ENCODE measurements at regions not wholly inside any gene's neighbourhood (a gene's known extent, or its start where the extent isn't known, plus 50 kb on each side); places are given as distances from the start of the nearest gene placed in this dataset.

GRCh38 chr10:113444766-113445365 lies 108.0 kb upstream of the HABP2 start:
- Histone ChIP-seq H3K4me2 (no peak overlapping the region), H3K27ac (ENCODE audit: low read depth in 2 of 2, low read length in 1 of 2) (no peak overlapping the region), H3F3A (replicated peaks; ENCODE audit: insufficient read depth) (no peaks in the 10 kb centered on the region), H3K4me1 (ENCODE audit: control insufficient read depth in 1 of 2, insufficient read depth in 2 of 2, low read depth in 1 of 2, low read length in 1 of 2) (no peaks in the 10 kb centered on the region), H3K9me3 (no peaks in the 10 kb centered on the region), H3K79me2 (ENCODE audit: insufficient read depth) (no peaks in the 10 kb centered on the region), H3K4me3 (ENCODE audit: low read depth in 2 of 2, low read length in 1 of 2) (no peak overlapping the region), H3K9ac (no peak overlapping the region), H4K20me1 (ENCODE audit: insufficient read depth) (no peaks in the 10 kb centered on the region), H3K27me3 (ENCODE audit: insufficient read depth) (no peaks in the 10 kb centered on the region; the same call in 1 of the 2 replicates), H2AFZ (ENCODE audit: low read depth) (no peak overlapping the region), H3K9me2 (no peaks in the 10 kb centered on the region), H3K36me3 (replicated peaks in 1 of 2; ENCODE audit: control insufficient read depth in 1 of 2, insufficient read depth in 2 of 2, low read length in 1 of 2) (no peaks in the 10 kb centered on the region)
- 35% methylated on average over 3 of the region's 3 CpGs for WGBS (ENCODE audit: low lambda C conversion rate)
- no peak for DNase-seq
- ChIA-PET CTCF (interaction anchor here (0.8 to 3.8 kb wide), 3 partner anchors 9 to 76 kb away, joined by 3 to 26 read pairs (median 6); no protein-coding TSS in a partner anchor), POLR2A (no interaction called here)
- TF ChIP-seq MXI1 (IDR thresholded peaks at IDR 0.05; ENCODE audit: low read depth, low read length), result no peak
- no peak for TF ChIP-seq RCOR1 (IDR thresholded peaks at IDR 0.05; ENCODE audit: low read length)
- no peak for TF ChIP-seq TCF12 (IDR thresholded peaks at IDR 0.05)
- TF ChIP-seq FOXM1 (IDR thresholded peaks at IDR 0.05; ENCODE audit: low read depth), result no peak
- no peak for TF ChIP-seq RXRA (IDR thresholded peaks at IDR 0.05; ENCODE audit: borderline replicate concordance, low read depth)
- no peak for TF ChIP-seq RAD21 (IDR thresholded peaks at IDR 0.05; ENCODE audit: low read length)
- TF ChIP-seq FOSL2 (IDR thresholded peaks at IDR 0.05; ENCODE audit: borderline replicate concordance, low read depth), result no peak
- no peak for TF ChIP-seq ELF1 (IDR thresholded peaks at IDR 0.05)
- TF ChIP-seq GABPA (IDR thresholded peaks at IDR 0.05; ENCODE audit: low read depth), result no peak
- TF ChIP-seq JUND (IDR thresholded peaks at IDR 0.05), result no peak
- no peak for TF ChIP-seq RFX5 (IDR thresholded peaks at IDR 0.05; ENCODE audit: low read length)
- no peak for TF ChIP-seq SIN3A (IDR thresholded peaks at IDR 0.05; ENCODE audit: borderline replicate concordance, low read depth, low read length)

GRCh38 chr10:113445736-113446135 lies 107.1 kb upstream of the HABP2 start:
- no peaks in the 10 kb centered on the region for H4K20me1 ChIP-seq (ENCODE audit: insufficient read depth)
- 47% methylated on average over 5 of the region's 5 CpGs for WGBS (ENCODE audit: low lambda C conversion rate)
- H2AFZ ChIP-seq (ENCODE audit: low read depth), result no peak overlapping the region
- TF ChIP-seq EZH2phosphoT487 (IDR thresholded peaks at IDR 0.05; ENCODE audit: borderline replicate concordance, low read depth) (no peak), SIN3A (IDR thresholded peaks at IDR 0.05; ENCODE audit: borderline replicate concordance, low read depth, low read length) (no peak), ELF1 (IDR thresholded peaks at IDR 0.05) (no peak), TEAD4 (IDR thresholded peaks at IDR 0.05; ENCODE audit: borderline replicate concordance, insufficient read depth) (no peak), RCOR1 (IDR thresholded peaks at IDR 0.05; ENCODE audit: low read length) (no peak), JUND (IDR thresholded peaks at IDR 0.05) (no peak), SMC3 (IDR thresholded peaks at IDR 0.05; ENCODE audit: low read depth, low read length) (no peak), PBX3 (IDR thresholded peaks at IDR 0.05) (no peak), NRF1 (IDR thresholded peaks at IDR 0.05; ENCODE audit: low read depth, low read length) (no peak), FOXJ3 (CRISPR knock-in tag; IDR thresholded peaks at IDR 0.05) (no peak), GATA2 (CRISPR knock-in tag; IDR thresholded peaks at IDR 0.05) (no peak)
- TF ChIP-seq, protein P1, sequence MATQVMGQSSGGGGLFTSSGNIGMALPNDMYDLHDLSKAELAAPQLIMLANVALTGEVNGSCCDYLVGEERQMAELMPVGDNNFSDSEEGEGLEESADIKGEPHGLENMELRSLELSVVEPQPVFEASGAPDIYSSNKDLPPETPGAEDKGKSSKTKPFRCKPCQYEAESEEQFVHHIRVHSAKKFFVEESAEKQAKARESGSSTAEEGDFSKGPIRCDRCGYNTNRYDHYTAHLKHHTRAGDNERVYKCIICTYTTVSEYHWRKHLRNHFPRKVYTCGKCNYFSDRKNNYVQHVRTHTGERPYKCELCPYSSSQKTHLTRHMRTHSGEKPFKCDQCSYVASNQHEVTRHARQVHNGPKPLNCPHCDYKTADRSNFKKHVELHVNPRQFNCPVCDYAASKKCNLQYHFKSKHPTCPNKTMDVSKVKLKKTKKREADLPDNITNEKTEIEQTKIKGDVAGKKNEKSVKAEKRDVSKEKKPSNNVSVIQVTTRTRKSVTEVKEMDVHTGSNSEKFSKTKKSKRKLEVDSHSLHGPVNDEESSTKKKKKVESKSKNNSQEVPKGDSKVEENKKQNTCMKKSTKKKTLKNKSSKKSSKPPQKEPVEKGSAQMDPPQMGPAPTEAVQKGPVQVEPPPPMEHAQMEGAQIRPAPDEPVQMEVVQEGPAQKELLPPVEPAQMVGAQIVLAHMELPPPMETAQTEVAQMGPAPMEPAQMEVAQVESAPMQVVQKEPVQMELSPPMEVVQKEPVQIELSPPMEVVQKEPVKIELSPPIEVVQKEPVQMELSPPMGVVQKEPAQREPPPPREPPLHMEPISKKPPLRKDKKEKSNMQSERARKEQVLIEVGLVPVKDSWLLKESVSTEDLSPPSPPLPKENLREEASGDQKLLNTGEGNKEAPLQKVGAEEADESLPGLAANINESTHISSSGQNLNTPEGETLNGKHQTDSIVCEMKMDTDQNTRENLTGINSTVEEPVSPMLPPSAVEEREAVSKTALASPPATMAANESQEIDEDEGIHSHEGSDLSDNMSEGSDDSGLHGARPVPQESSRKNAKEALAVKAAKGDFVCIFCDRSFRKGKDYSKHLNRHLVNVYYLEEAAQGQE (IDR thresholded peaks at IDR 0.05; ENCODE audit: low read depth, low read length), result no peak
- TF ChIP-seq, protein P2, sequence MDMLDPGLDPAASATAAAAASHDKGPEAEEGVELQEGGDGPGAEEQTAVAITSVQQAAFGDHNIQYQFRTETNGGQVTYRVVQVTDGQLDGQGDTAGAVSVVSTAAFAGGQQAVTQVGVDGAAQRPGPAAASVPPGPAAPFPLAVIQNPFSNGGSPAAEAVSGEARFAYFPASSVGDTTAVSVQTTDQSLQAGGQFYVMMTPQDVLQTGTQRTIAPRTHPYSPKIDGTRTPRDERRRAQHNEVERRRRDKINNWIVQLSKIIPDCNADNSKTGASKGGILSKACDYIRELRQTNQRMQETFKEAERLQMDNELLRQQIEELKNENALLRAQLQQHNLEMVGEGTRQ (IDR thresholded peaks at IDR 0.05; ENCODE audit: borderline replicate concordance, low read depth, low read length), result no peak
- no peaks in the 10 kb centered on the region for H3K9me3 ChIP-seq
- H3K4me1 ChIP-seq (ENCODE audit: control insufficient read depth in 1 of 2, insufficient read depth in 2 of 2, low read depth in 1 of 2, low read length in 1 of 2), result no peaks in the 10 kb centered on the region
- H3K4me2 ChIP-seq, result no peak overlapping the region
- H3K36me3 ChIP-seq (replicated peaks in 1 of 2; ENCODE audit: control insufficient read depth in 1 of 2, insufficient read depth in 2 of 2, low read length in 1 of 2), result no peaks in the 10 kb centered on the region
- no peak overlapping the region for H3K4me3 ChIP-seq (ENCODE audit: low read depth in 2 of 2, low read length in 1 of 2)
- no peak overlapping the region for H3K27ac ChIP-seq (ENCODE audit: low read depth in 2 of 2, low read length in 1 of 2)
- ChIA-PET POLR2A (no interaction called here), CTCF (interaction anchor here (1.4 to 3.8 kb wide), 3 partner anchors 9 to 75 kb away, joined by 4 to 26 read pairs (median 6); no protein-coding TSS in a partner anchor)
- no peaks in the 10 kb centered on the region for H3K9me2 ChIP-seq
- no peaks in the 10 kb centered on the region for H3F3A ChIP-seq (replicated peaks; ENCODE audit: insufficient read depth)
- DNase-seq, result no peak
- no peak overlapping the region for H3K9ac ChIP-seq
- no peaks in the 10 kb centered on the region; the same call in 1 of the 2 replicates for H3K27me3 ChIP-seq (ENCODE audit: insufficient read depth)
- no peaks in the 10 kb centered on the region for H3K79me2 ChIP-seq (ENCODE audit: insufficient read depth)
